HG03060 (cell line): ENCODE measurements at regions not wholly inside any gene's neighbourhood (a gene's known extent, or its start where the extent isn't known, plus 50 kb on each side); places are given as distances from the start of the nearest gene placed in this dataset.
"Not testable (repeated sequence)": the region's sequence is repeated elsewhere in the genome, so short reads cannot be mapped to it uniquely, and the experiment has no call there.

Experiments used
- ATAC-seq: cut with Tn5 transposase; IDR thresholded peaks from one replicate; pipeline ENCODE4 v1.9.1; 2021; ENCODE audit warnings: low read depth, moderate number of reproducible peaks; ENCODE audit not compliant: unreplicated experiment

DNA sequence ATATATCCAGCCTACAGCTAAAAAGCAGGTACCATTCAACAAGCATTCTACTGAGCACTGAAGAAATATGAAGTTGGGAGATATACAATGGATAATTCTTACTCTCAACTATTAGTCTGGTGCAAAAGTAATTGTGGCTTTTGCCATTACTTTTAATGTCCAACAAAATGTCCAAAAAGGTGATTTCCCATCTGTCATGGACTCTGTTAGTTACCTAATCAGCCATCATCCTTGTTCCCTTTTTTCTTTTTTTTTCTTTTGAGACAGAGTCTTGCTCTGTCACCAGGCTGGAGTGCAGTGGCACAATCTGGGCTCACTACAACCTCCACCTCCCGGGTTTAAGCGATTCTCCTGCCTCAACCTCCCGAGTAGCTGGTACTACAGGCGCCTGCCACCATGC lies 76.6 kb upstream of the MON1B start:
- ATAC-seq: not testable (repeated sequence)

DNA sequence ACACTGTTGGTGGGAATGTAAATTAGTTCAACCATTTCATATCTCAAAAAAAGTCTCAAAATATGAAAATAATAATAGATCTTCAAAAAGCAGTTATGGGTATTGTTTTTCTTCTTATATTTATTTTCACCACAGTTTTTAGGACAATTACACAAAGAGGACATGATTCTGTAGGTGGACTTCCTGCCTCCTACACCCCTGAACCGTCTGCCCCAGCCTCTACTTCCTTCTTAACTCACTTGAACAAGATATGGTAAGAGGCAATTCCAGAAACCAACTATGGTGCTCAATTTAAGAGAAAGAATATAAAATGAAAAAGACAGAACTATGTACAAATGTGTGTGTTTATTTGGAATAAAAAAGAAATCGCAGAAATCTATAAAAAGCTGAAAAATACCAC lies 74.1 kb upstream of the MON1B start:
- ATAC-seq: no peak

DNA sequence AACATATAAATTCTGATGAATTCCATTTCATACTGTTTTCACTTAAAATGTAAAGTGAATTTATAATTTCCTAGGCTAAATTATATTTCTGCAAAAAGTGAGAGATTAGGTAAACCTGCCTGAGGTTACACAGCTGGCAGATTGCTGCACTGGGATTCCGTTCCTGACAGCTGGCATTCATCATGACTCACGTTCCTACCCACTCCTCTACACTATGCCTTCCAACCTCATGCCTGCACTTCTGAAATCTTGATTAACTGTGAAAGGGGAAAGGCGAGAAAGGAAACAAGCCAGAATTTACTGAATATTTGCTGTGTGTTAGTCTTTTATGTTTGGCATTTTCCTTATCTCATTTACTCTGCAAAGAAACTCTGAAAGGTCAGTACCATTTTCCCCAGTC lies 73.3 kb upstream of the MON1B start:
- ATAC-seq: no peak

DNA sequence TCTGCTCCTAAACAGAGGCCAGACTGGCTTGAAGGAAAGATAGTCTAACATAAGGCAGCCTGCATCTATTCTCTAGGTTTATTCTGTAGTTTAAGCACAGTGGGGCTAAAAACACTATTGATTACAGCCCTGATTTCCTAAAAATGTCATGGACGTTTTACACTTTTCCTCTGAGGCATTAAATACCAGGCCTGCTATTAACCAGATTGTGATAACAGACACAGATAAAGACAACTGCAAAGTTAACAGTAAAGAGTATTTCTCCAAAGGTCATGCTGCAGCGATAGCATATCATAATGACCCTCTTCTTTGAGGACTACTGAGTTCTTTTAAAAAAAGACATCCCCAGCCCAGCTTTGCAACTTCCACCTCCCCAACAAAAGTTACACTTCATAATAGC lies 59.6 kb upstream of the MON1B start:
- ATAC-seq: no peak

DNA sequence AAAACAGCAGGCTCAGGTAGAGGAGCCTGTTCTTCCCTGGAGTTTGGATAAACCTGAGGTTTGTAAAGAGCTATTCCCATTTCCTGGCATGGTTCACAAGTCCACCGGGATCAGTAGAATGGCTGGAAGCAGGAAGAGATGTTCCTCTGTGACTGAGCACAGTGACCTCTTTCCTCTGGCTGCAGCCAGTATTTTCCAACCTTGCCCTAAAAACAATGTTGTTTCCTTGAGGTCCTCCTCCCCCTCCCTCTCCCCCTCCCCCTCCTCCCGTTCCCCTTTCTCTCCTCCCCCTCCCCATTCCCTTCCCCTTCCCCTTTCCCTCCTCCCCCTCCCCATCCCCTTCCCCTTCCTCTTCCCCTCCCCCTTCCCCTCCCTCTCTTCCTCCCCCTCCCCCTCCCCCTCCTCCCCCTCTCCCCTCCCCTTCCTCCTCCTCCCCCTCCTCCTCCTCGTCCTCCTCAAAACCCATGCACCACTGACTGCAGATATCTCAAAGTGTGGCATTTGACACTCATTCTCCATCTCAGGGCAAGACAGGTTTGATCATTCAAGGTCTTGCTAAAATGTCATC lies 58.9 kb upstream of the MON1B start:
- ATAC-seq: no peak

DNA sequence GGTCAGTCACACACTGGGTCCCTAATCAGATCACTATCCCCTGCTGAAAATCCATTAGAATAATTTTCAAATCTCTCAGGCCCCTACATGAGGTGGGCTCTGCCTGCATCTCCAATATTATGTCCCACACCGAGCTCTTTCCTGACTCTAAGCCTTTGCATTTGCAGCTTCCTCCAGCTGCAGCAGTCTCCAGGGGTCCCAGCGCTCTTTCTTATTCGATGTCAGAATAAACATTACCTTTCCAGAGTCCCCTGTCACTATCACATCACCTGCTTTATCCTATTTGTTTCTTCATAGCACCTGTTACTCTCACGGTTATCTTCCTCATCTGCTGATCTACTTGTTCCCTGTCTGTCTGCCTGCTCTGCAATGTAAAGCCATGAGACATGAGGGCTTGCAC lies 57.3 kb upstream of the MON1B start:
- no peak for ATAC-seq

DNA sequence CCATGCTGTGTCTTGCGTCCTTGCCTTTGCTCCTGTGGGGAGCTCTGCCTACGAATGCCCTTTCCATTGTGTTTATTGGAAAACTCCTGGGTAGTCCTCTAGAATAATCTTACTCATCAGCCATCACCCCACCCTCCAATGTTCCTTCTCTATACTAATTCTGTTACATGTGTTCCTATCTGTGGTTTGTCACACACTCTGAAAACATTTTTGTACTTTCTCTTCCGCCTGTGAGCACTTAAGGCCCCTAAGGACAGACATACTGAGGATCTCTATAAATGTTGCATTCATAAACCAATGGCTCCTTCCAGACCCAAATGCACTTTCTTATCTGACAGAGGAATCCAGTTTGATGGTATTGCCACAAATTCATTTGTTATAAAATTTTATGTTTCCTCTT lies 53.9 kb upstream of the MON1B start:
- ATAC-seq: no peak
